ENCODE measurements at regions not wholly inside any gene's neighbourhood (a gene's known extent, or its start where the extent isn't known, plus 50 kb on each side); places are given as distances from the start of the nearest gene placed in this dataset.

- no peak for DNase-seq
- TF ChIP-seq CTCF (IDR thresholded peaks at IDR 0.05), result no peak
- H3K4me3 ChIP-seq, result no peak overlapping the region
- H3K27ac ChIP-seq, result no peak overlapping the region
- no peaks in the 10 kb centered on the region for H3K27me3 ChIP-seq
- no peaks in the 10 kb centered on the region for H3K36me3 ChIP-seq
- no peaks in the 10 kb centered on the region for H3K9me3 ChIP-seq
- H3K9ac ChIP-seq (ENCODE audit: low read depth in 2 of 2, low read length in 2 of 2), result no peak overlapping the region
- intact Hi-C loops (cut with DNase I), result no loop called here
- no peaks in the 10 kb centered on the region for H3K4me1 ChIP-seq
These were observed 120.5 kb downstream of the TBC1D30 start for GRCh38 chr12:64944966-64945365.

GRCh38 chr12:64946132-64946829 is 121.8 kb downstream of the TBC1D30 start:
- no peak overlapping the region for H3K9ac ChIP-seq (ENCODE audit: low read depth in 2 of 2, low read length in 2 of 2)
- no peaks in the 10 kb centered on the region for H3K9me3 ChIP-seq
- no peaks in the 10 kb centered on the region for H3K27me3 ChIP-seq
- no peak overlapping the region for H3K4me3 ChIP-seq
- no peak for TF ChIP-seq CTCF (IDR thresholded peaks at IDR 0.05)
- H3K27ac ChIP-seq, result no peak overlapping the region
- intact Hi-C loops (cut with DNase I), result no loop called here
- DNase-seq, result peak; percentile 23
- H3K36me3 ChIP-seq, result no peaks in the 10 kb centered on the region
- no peaks in the 10 kb centered on the region for H3K4me1 ChIP-seq

- no peaks in the 10 kb centered on the region for H3K9me3 ChIP-seq
These were observed 126.4 kb downstream of the TBC1D30 start for GRCh38 chr12:64950711-64951298.

GRCh38 chr12:64951944-64952343 is 127.5 kb downstream of the TBC1D30 start:
- Histone ChIP-seq H3K27ac (no peak overlapping the region), H3K4me3 (no peak overlapping the region), H3K27me3 (no peaks in the 10 kb centered on the region), H3K4me1 (no peaks in the 10 kb centered on the region), H3K9ac (ENCODE audit: low read depth in 2 of 2, low read length in 2 of 2) (no peak overlapping the region), H3K9me3 (no peaks in the 10 kb centered on the region), H3K36me3 (no peaks in the 10 kb centered on the region)
- no peak for DNase-seq
- intact Hi-C loops (cut with DNase I), result no loop called here
- no peak for TF ChIP-seq CTCF (IDR thresholded peaks at IDR 0.05)

More at GRCh38 chr12:64950711-64951298, 126.4 kb downstream of the TBC1D30 start:
- H3K9ac ChIP-seq (ENCODE audit: low read depth in 2 of 2, low read length in 2 of 2), result no peak overlapping the region
- no peak for TF ChIP-seq CTCF (IDR thresholded peaks at IDR 0.05)
- H3K27ac ChIP-seq, result no peak overlapping the region
- H3K36me3 ChIP-seq, result no peaks in the 10 kb centered on the region
- no peaks in the 10 kb centered on the region for H3K4me1 ChIP-seq
- no peak for DNase-seq
- no peak overlapping the region for H3K4me3 ChIP-seq
- intact Hi-C loops (cut with DNase I), result no loop called here
- no peaks in the 10 kb centered on the region for H3K27me3 ChIP-seq

GRCh38 chr12:64955746-64956145 is 131.3 kb downstream of the TBC1D30 start:
- intact Hi-C loops (cut with DNase I), result no loop called here
- Histone ChIP-seq H3K4me3 (no peak overlapping the region), H3K4me1 (no peaks in the 10 kb centered on the region), H3K27ac (no peak overlapping the region), H3K27me3 (no peaks in the 10 kb centered on the region), H3K9ac (ENCODE audit: low read depth in 2 of 2, low read length in 2 of 2) (no peak overlapping the region), H3K36me3 (no peaks in the 10 kb centered on the region), H3K9me3 (no peaks in the 10 kb centered on the region)
- DNase-seq, result no peak
- TF ChIP-seq CTCF (IDR thresholded peaks at IDR 0.05), result no peak
